Ishikawa (cell line): ENCODE measurements at regions not wholly inside any gene's neighbourhood (a gene's known extent, or its start where the extent isn't known, plus 50 kb on each side); places are given as distances from the start of the nearest gene placed in this dataset.

Experiments
- CEBPB ChIP-seq: IDR thresholded peaks from 2 replicates; pipeline ENCODE4 v1.6.1; 2012
- CREB1 ChIP-seq: IDR thresholded peaks from 2 replicates; pipeline ENCODE4 v1.6.1; 2012; ENCODE audit warnings: low read depth
- EGR1 ChIP-seq: IDR thresholded peaks from 2 replicates; pipeline ENCODE4 v1.6.1; 2012
- EP300 ChIP-seq: IDR thresholded peaks from 2 replicates; pipeline ENCODE4 v1.6.1; 2012; ENCODE audit warnings: borderline replicate concordance
- FOXM1 ChIP-seq: IDR thresholded peaks from 2 replicates; pipeline ENCODE4 v1.6.1; 2012; ENCODE audit warnings: low read depth, borderline replicate concordance
- NFIC ChIP-seq: IDR thresholded peaks from 2 replicates; pipeline ENCODE4 v1.6.1; 2012
- RAD21 ChIP-seq: IDR thresholded peaks from 2 replicates; pipeline ENCODE4 v1.6.1; 2012; ENCODE audit warnings: low read depth
- TAF1 ChIP-seq: IDR thresholded peaks from 2 replicates; pipeline ENCODE4 v1.6.1; 2012; ENCODE audit warnings: low read depth, mild to moderate bottlenecking
- TCF12 ChIP-seq: IDR thresholded peaks from 2 replicates; pipeline ENCODE4 v1.6.1; 2012; ENCODE audit warnings: low read depth
- TEAD4 ChIP-seq: IDR thresholded peaks from 2 replicates; pipeline ENCODE4 v1.6.1; 2012
- YY1 ChIP-seq: IDR thresholded peaks from 2 replicates; pipeline ENCODE4 v1.6.1; 2012; ENCODE audit warnings: low read depth
- ZBTB7A ChIP-seq: IDR thresholded peaks from 2 replicates; pipeline ENCODE4 v1.6.1; 2012; ENCODE audit warnings: low read depth
- TF ChIP-seq, protein P1 (sequence below): IDR thresholded peaks from 2 replicates; pipeline ENCODE4 v1.6.1; 2012
- TF ChIP-seq, protein P2 (sequence below): IDR thresholded peaks from 2 replicates; pipeline ENCODE4 v1.6.1; 2012
- TF ChIP-seq, protein P3 (sequence below): IDR thresholded peaks from 2 replicates; pipeline ENCODE4 v1.6.1; 2012; ENCODE audit warnings: low read depth, mild to moderate bottlenecking

DNA sequence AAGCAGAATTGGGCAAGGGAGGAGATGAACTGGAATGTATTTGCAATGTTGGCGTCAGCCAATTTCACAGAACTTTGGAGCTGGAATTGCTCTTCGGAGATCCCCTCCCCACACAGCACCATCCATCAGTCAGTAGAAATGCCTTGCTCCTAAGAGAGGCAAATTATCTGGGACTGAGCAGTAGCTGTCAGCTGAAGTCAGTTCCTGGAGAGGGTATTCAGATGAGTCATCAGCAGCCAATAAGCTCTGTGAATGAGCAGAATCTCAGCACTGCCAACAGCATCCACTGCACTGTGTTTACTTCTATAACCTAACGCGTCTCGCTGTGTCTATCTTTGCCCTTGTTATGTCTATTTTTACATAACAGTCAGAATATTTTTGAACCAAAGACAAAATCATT lies 213.7 kb downstream of the SLITRK5 start:
- TF ChIP-seq YY1 (no peak), NFIC (no peak), TAF1 (no peak), EGR1 (no peak), TEAD4 (no peak), CREB1 (no peak), TCF12 (no peak), FOXM1 (no peak), EP300 (no peak)
- TF ChIP-seq, protein P1, sequence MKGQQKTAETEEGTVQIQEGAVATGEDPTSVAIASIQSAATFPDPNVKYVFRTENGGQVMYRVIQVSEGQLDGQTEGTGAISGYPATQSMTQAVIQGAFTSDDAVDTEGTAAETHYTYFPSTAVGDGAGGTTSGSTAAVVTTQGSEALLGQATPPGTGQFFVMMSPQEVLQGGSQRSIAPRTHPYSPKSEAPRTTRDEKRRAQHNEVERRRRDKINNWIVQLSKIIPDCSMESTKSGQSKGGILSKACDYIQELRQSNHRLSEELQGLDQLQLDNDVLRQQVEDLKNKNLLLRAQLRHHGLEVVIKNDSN, result no peak
- TF ChIP-seq, protein P2, sequence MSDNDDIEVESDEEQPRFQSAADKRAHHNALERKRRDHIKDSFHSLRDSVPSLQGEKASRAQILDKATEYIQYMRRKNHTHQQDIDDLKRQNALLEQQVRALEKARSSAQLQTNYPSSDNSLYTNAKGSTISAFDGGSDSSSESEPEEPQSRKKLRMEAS, result no peak
- TF ChIP-seq, protein P3, sequence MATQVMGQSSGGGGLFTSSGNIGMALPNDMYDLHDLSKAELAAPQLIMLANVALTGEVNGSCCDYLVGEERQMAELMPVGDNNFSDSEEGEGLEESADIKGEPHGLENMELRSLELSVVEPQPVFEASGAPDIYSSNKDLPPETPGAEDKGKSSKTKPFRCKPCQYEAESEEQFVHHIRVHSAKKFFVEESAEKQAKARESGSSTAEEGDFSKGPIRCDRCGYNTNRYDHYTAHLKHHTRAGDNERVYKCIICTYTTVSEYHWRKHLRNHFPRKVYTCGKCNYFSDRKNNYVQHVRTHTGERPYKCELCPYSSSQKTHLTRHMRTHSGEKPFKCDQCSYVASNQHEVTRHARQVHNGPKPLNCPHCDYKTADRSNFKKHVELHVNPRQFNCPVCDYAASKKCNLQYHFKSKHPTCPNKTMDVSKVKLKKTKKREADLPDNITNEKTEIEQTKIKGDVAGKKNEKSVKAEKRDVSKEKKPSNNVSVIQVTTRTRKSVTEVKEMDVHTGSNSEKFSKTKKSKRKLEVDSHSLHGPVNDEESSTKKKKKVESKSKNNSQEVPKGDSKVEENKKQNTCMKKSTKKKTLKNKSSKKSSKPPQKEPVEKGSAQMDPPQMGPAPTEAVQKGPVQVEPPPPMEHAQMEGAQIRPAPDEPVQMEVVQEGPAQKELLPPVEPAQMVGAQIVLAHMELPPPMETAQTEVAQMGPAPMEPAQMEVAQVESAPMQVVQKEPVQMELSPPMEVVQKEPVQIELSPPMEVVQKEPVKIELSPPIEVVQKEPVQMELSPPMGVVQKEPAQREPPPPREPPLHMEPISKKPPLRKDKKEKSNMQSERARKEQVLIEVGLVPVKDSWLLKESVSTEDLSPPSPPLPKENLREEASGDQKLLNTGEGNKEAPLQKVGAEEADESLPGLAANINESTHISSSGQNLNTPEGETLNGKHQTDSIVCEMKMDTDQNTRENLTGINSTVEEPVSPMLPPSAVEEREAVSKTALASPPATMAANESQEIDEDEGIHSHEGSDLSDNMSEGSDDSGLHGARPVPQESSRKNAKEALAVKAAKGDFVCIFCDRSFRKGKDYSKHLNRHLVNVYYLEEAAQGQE, result no peak

DNA sequence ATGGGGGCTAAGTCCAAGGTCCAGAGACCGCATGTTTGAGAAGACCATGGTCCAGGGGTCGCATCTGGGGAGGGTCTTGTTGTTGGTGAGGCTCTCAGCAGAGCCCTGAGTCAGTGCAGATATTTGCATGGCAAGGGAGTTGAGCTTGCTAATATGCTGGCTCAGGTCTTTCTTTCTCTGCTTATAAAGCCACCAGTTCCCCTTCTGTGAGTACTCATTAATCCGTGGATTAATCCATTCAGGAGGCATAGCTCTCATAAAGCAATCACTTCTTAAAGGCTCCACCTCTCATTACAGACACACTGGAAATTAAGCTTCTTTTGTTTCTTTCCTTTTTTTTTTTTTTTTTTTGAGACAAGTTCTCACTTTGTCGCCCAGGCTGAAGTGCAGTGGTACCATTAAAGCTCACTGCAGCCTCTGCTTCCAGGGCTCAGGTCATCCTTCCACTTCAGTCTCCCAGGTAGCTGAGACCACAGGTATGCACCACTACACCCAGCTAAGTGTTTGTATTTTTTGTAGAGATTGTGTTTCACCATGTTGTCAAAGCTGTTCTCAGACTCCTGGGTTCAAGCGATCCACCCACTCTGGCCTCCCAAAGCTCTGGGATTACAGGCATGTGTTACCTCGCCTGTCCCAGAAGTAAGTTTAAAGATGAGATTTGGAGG lies 216.4 kb downstream of the SLITRK5 start:
- TF ChIP-seq FOXM1 (no peak), ZBTB7A (no peak), CEBPB (no peak), CREB1 (no peak), YY1 (no peak), TEAD4 (no peak), EGR1 (no peak), NFIC (no peak)
- TF ChIP-seq, protein P3, result no peak
- TF ChIP-seq, protein P2, result no peak
- TF ChIP-seq, protein P1, result no peak

DNA sequence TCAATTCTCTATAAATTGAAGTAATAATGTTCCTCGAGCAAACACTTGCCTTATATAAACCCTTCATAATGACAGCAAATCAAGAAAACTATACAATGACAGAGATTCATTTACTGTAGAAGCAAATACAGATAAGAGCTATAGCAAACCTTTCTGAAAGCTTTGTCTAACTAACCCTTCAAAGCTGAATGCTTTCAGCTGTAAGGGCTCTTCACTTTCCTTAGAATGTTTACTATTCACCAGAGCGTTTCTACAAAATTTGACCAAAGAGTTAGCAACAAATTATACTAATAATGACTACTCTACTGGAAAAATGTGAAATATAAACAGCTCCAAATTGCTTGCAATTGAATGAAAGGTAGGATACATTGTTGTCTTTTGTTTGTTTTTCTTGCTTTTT lies 218.1 kb downstream of the SLITRK5 start:
- TF ChIP-seq EP300 (no peak), TEAD4 (no peak), RAD21 (no peak), TAF1 (no peak), YY1 (no peak)
- TF ChIP-seq, protein P2, result no peak
- TF ChIP-seq, protein P3, result no peak

DNA sequence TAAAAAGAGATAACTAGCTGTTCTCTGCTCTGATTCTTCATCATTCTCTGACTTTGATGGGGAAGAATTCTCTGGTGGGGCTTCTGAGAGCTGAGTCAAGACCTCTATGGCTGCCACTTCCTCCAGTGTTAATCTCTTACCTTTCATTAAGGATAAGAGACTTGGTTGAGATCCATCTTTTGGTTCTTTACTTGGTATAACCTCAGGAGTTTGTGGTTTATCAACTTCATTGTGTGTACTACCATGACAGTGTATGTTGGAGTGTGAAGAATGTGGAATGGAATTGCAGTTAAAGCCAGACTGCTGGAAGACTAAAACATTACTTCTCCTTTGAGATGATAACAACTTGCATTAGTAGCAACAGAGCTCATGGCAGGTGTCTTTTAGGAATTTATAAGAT lies 222.0 kb downstream of the SLITRK5 start:
- TF ChIP-seq TCF12 (no peak), CREB1 (no peak), ZBTB7A (no peak), RAD21 (no peak), TAF1 (no peak), CEBPB (no peak), FOXM1 (no peak), TEAD4 (no peak), YY1 (no peak), NFIC (no peak), EGR1 (no peak), EP300 (no peak)
- TF ChIP-seq, protein P3, result no peak
- TF ChIP-seq, protein P1, result no peak
